A549 (cell line): ENCODE measurements at regions not wholly inside any gene's neighbourhood (a gene's known extent, or its start where the extent isn't known, plus 50 kb on each side); places are given as distances from the start of the nearest gene placed in this dataset.

Source experiments
- ATAC-seq, 2 experiments: fragments of 200-7000 bp in 1 of 2; fragments of >200 bp in 1 of 2; cut with Nextera tagmentation in 1 of 2; cut with Tn5 transposase in 1 of 2; 3 replicates each; pipeline versions ENCODE4 v1.8.0 to v1.9.1; 2018 to 2020; ENCODE audit warnings: mild to moderate bottlenecking in 1 of 2, moderate library complexity in 1 of 2
- CTCF ChIA-PET: fragments of 300-600 bp; sonication (Branson Sonifier 250); formaldehyde crosslinking; extraction: SDS; loops from one replicate; lab custom pipeline; 2021; ENCODE audit warnings: antibody characterized with exemption, inconsistent platforms; lab: Yijun Ruan, JAX
- POLR2A ChIA-PET: fragments of 350-600 bp; formaldehyde crosslinking; extraction: SDS; loops from one replicate; lab custom pipeline; 2021; ENCODE audit warnings: antibody characterized with exemption, inconsistent platforms; lab: Yijun Ruan, JAX
- DNase-seq, 2 experiments: peaks; one replicate each; pipeline versions ENCODE4 v3.0.0 to v3.0.0-alpha.2; 2011 to 2016; ENCODE audit warnings: low read depth in 1 of 2, low spot score in 1 of 2
- FAIRE-seq: peaks from 2 replicates; lab custom pipeline; 2011; peaks lifted over from hg19 to GRCh38; lab: Jason Lieb, UNC
- H3K27ac ChIP-seq, 2 experiments: fragments of >200 bp; sonication (Bioruptor Twin); formaldehyde crosslinking; 3 replicates each; pipeline ENCODE4 v1.5.1; 2016 to 2017
- H3K4me1 ChIP-seq: fragments of >200 bp; sonication (Bioruptor Twin); formaldehyde crosslinking; 3 replicates; pipeline ENCODE4 v1.6.1; 2016
- H3K4me2 ChIP-seq: fragments of >200 bp; sonication (Bioruptor Twin); formaldehyde crosslinking; 3 replicates; pipeline ENCODE4 v1.6.1; 2016
- H3K4me3 ChIP-seq: fragments of >200 bp; sonication (Bioruptor Twin); formaldehyde crosslinking; 3 replicates; pipeline ENCODE4 v1.5.1; 2016
- H3K9me3 ChIP-seq: fragments of >200 bp; sonication (Bioruptor Twin); formaldehyde crosslinking; 3 replicates; pipeline ENCODE4 v1.6.1; 2016
- BHLHE40 ChIP-seq: IDR thresholded peaks from 2 replicates; pipeline ENCODE4 v1.6.1; 2012; ENCODE audit warnings: low read depth, low read length, inconsistent platforms
- CBX2 ChIP-seq: fragments of 200-600 bp; sonication (generic); IDR thresholded peaks from 2 replicates; pipeline ENCODE4 v1.6.1; 2016; ENCODE audit warnings: low read depth, mild to moderate bottlenecking, borderline replicate concordance
- CBX8 ChIP-seq: fragments of 200-600 bp; sonication (generic); IDR thresholded peaks from 2 replicates; pipeline ENCODE4 v1.6.1; 2016
- CEBPB ChIP-seq, 2 experiments: fragments of >200 bp in 1 of 2; sonication (Bioruptor Twin) in 1 of 2; formaldehyde crosslinking in 1 of 2; IDR thresholded peaks; 2 replicates each; pipeline ENCODE4 v1.6.1; 2012 to 2016
- CHD4 ChIP-seq: fragments of 200-600 bp; sonication (generic); IDR thresholded peaks from 2 replicates; pipeline ENCODE4 v1.6.1; 2016; ENCODE audit warnings: antibody characterized with exemption, mild to moderate bottlenecking, borderline replicate concordance
- EHF ChIP-seq: fragments of 250-450 bp; sonication (Bioruptor Pico); IDR thresholded peaks from 2 replicates; pipeline ENCODE4 v1.5.0; 2020; ENCODE audit warnings: mild to moderate bottlenecking
- EP300 ChIP-seq, 2 experiments: fragments of >200 bp; sonication (Bioruptor Twin); formaldehyde crosslinking; IDR thresholded peaks; 2 replicates in 1 of 2; 3 replicates in 1 of 2; pipeline ENCODE4 v1.6.1; 2016 to 2017
- HDAC2 ChIP-seq: fragments of 200-600 bp; sonication (generic); IDR thresholded peaks from 2 replicates; pipeline ENCODE4 v1.6.1; 2016
- HES2 ChIP-seq: fragments of >200 bp; sonication (Bioruptor Twin); formaldehyde crosslinking; IDR thresholded peaks from 2 replicates; pipeline ENCODE4 v1.6.1; 2016
- HMGXB4 ChIP-seq: fragments of 250-450 bp; sonication (Bioruptor Pico); IDR thresholded peaks from 2 replicates; pipeline ENCODE4 v1.5.0; 2021; ENCODE audit warnings: mild to moderate bottlenecking, moderate library complexity, borderline replicate concordance
- HOXA7 ChIP-seq: fragments of 250-450 bp; sonication (Bioruptor Pico); IDR thresholded peaks from 2 replicates; pipeline ENCODE4 v1.5.0; 2020; ENCODE audit warnings: mild to moderate bottlenecking, moderate library complexity
- HOXB13 ChIP-seq: fragments of 250-450 bp; sonication (Bioruptor Pico); IDR thresholded peaks from 2 replicates; pipeline ENCODE4 v1.5.0; 2020; ENCODE audit warnings: low read depth, mild to moderate bottlenecking, moderate library complexity
- HOXB5 ChIP-seq: fragments of 250-450 bp; sonication (Bioruptor Pico); IDR thresholded peaks from 2 replicates; pipeline ENCODE4 v1.5.0; 2020; ENCODE audit warnings: mild to moderate bottlenecking, moderate library complexity
- KDM5A ChIP-seq: fragments of 200-600 bp; sonication (generic); IDR thresholded peaks from 2 replicates; pipeline ENCODE4 v1.6.1; 2016; ENCODE audit warnings: antibody characterized with exemption, mild to moderate bottlenecking
- MAFK ChIP-seq: fragments of 450-650 bp; IDR thresholded peaks from 2 replicates; pipeline ENCODE4 v1.6.1; 2014; ENCODE audit not compliant: partially characterized antibody
- MAX ChIP-seq: IDR thresholded peaks from 2 replicates; pipeline ENCODE4 v1.6.1; 2012
- NPAS2 ChIP-seq: fragments of 250-450 bp; sonication (Bioruptor Pico); IDR thresholded peaks from 2 replicates; pipeline ENCODE4 v1.8.0; 2022; ENCODE audit warnings: mild to moderate bottlenecking, moderate library complexity, borderline replicate concordance
- NR3C1 ChIP-seq: fragments of >200 bp; sonication (Bioruptor Twin); formaldehyde crosslinking; IDR thresholded peaks from 3 replicates; pipeline ENCODE4 v1.6.1; 2017
- PHF8 ChIP-seq: fragments of 200-600 bp; sonication (generic); IDR thresholded peaks from 2 replicates; pipeline ENCODE4 v1.6.1; 2016; ENCODE audit warnings: low read depth, mild to moderate bottlenecking, antibody characterized with exemption, moderate library complexity, borderline replicate concordance
- POLR2AphosphoS2 ChIP-seq: conservative IDR thresholded peaks from 2 replicates; pipeline ENCODE4 v1.6.1; 2012; ENCODE audit warnings: low read length, improper control_type of control experiment, inconsistent platforms
- RARB ChIP-seq: fragments of 250-450 bp; sonication (Bioruptor Pico); IDR thresholded peaks from 2 replicates; pipeline ENCODE4 v1.8.0; 2021; ENCODE audit warnings: mild to moderate bottlenecking, moderate library complexity
- RFX5 ChIP-seq: fragments of 450-650 bp; IDR thresholded peaks from 2 replicates; pipeline ENCODE4 v1.7.1; 2014; ENCODE audit warnings: antibody characterized with exemption, mild to moderate bottlenecking, moderate library complexity
- RNF2 ChIP-seq: fragments of 200-600 bp; sonication (generic); IDR thresholded peaks from 2 replicates; pipeline ENCODE4 v1.6.1; 2016; ENCODE audit warnings: low read depth, mild to moderate bottlenecking, antibody characterized with exemption, moderate library complexity, borderline replicate concordance
- SREBF2 ChIP-seq: fragments of 450-650 bp; IDR thresholded peaks from 2 replicates; pipeline ENCODE4 v1.6.1; 2014; ENCODE audit warnings: mild to moderate bottlenecking, moderate library complexity
- USF2 ChIP-seq: fragments of 450-650 bp; IDR thresholded peaks from 2 replicates; pipeline ENCODE4 v1.6.1; 2014; ENCODE audit warnings: antibody characterized with exemption
- ZC3H11A ChIP-seq: fragments of 450-650 bp; IDR thresholded peaks from 2 replicates; pipeline ENCODE4 v1.6.1; 2014; ENCODE audit warnings: antibody characterized with exemption, mild to moderate bottlenecking
- ZFP36 ChIP-seq: fragments of 450-650 bp; IDR thresholded peaks from 2 replicates; pipeline ENCODE4 v1.6.1; 2014; ENCODE audit warnings: borderline replicate concordance; ENCODE audit not compliant: partially characterized antibody
- ZSCAN20 ChIP-seq: fragments of 250-450 bp; sonication (Bioruptor Pico); IDR thresholded peaks from 2 replicates; pipeline ENCODE4 v1.8.0; 2022; ENCODE audit warnings: mild to moderate bottlenecking, moderate library complexity
- WGBS: methylation state at CpG from one replicate; pipeline ENCODE4 v1.1.6; 2017; ENCODE audit errors: missing lambda C conversion rate; 5-methylcytosine and 5-hydroxymethylcytosine counted together

GRCh38 chr13:22086597-22087330 is 415.9 kb downstream of the FGF9 start:
- Histone ChIP-seq H3K4me3 (no peak overlapping the region), H3K9me3 (no peaks in the 10 kb centered on the region), H3K27ac (no peak overlapping the region), H3K4me2 (no peak overlapping the region), H3K4me1 (no peaks in the 10 kb centered on the region)
- DNase-seq (no peak), ATAC-seq (no peak), FAIRE-seq (no peak)
- TF ChIP-seq HOXB13 (no peak), RNF2 (no peak), CEBPB (IDR thresholded peaks at IDR 0.05) (no peak), HDAC2 (no peak), HOXB5 (CRISPR knock-in tag) (no peak), CHD4 (no peak), ZFP36 (no peak), EP300 (IDR thresholded peaks at IDR 0.05) (no peak), BHLHE40 (no peak), CBX8 (no peak), EHF (CRISPR knock-in tag) (no peak)
- ChIA-PET POLR2A (no interaction called here), CTCF (no interaction called here)
- 40% methylated on average over 10 of the region's 10 CpGs for WGBS

- ATAC-seq: no peak
- H3K4me1 ChIP-seq: no peaks in the 10 kb centered on the region
- 16% methylated on average over 4 of the region's 4 CpGs for WGBS
- no peak overlapping the region for H3K4me3 ChIP-seq
- H3K9me3 ChIP-seq: no peaks in the 10 kb centered on the region
- FAIRE-seq: no peak
- no peak overlapping the region for H3K4me2 ChIP-seq
- CTCF ChIA-PET: no interaction called here
- no peak for DNase-seq
- TF ChIP-seq KDM5A (no peak), MAFK (no peak), USF2 (no peak), NPAS2 (CRISPR knock-in tag) (no peak), HMGXB4 (CRISPR knock-in tag) (no peak), ZC3H11A (no peak), MAX (no peak), HDAC2 (no peak), POLR2AphosphoS2 (no peak), PHF8 (no peak), HES2 (no peak), RFX5 (no peak), CHD4 (no peak), RNF2 (no peak), CBX2 (no peak), RARB (CRISPR knock-in tag) (no peak), HOXA7 (CRISPR knock-in tag) (no peak), SREBF2 (no peak), ZSCAN20 (CRISPR knock-in tag) (no peak), NR3C1 (no peak)
- POLR2A ChIA-PET: no interaction called here
- no peak overlapping the region for H3K27ac ChIP-seq
Observed at GRCh38 chr13:22090106-22090505, 419.2 kb downstream of the FGF9 start.
